Pancreas (tissue), 10 donors: ENCODE measurements at regions not wholly inside any gene's neighbourhood (a gene's known extent, or its start where the extent isn't known, plus 50 kb on each side); places are given as distances from the start of the nearest gene placed in this dataset.

ENCODE experiments used
- ATAC-seq, 4 donors: fragments of 200-7000 bp; cut with Tn5 transposase; one replicate each; pipeline versions ENCODE4 v1.8.0 to v1.9.1; 2020; ENCODE audit warnings: mild to moderate bottlenecking in 4 of 4, moderate library complexity in 4 of 4
- DNase-seq, 6 donors: peaks; one replicate each; pipeline ENCODE4 v3.0.0-alpha.2; 2020
- FAIRE-seq: peaks from 2 replicates; lab custom pipeline; 2012; peaks lifted over from hg19 to GRCh38; lab: Jason Lieb, UNC
- H3K27ac ChIP-seq, 4 donors: fragments of 200-600 bp; sonication (generic); 1 replicate in 3 of 4; 2 replicates in 1 of 4; pipeline versions ENCODE4 v1.5.0 to v1.8.0; 2020
- H3K27me3 ChIP-seq, 4 donors: fragments of 200-600 bp; one replicate each; pipeline ENCODE4 v1.8.0; 2021
- H3K36me3 ChIP-seq, 3 donors: fragments of 200-600 bp; sonication (generic) in 1 of 3; one replicate each; pipeline versions ENCODE4 v1.5.0 to v1.8.0; 2020 to 2021
- H3K4me1 ChIP-seq, 3 donors: fragments of 200-600 bp; one replicate each; pipeline ENCODE4 v1.8.0; 2021
- H3K4me3 ChIP-seq, 4 donors: fragments of 200-600 bp; sonication (generic) in 2 of 4; one replicate each; pipeline versions ENCODE4 v1.5.0 to v1.8.0; 2020 to 2021
- H3K9me3 ChIP-seq, 4 donors: fragments of 200-600 bp; one replicate each; pipeline ENCODE4 v1.8.0; 2021
- CTCF ChIP-seq, 4 donors: fragments of 200-600 bp; sonication (generic) in 3 of 4; IDR thresholded peaks; one replicate each; pipeline versions ENCODE4 v1.5.0 to v1.8.0; 2021; ENCODE audit warnings: antibody characterized with exemption in 4 of 4
- WGBS, 2 donors: extraction: QIAGEN DNeasy Blood & Tissue Kit; methylation state at CpG; one replicate each; pipeline ENCODE4 v1.1.7; 2013; 5-methylcytosine and 5-hydroxymethylcytosine counted together
- intact Hi-C, 3 donors: fragments of 100-400 bp; cut with DNase I; formaldehyde crosslinking; loops; one replicate each; pipeline versions ENCODE4 v1.11.1 to v1.14.2; 2022
- donor health status: healthy with polysubstance abuse.
- donor health status: DM: no; HTN: no; CAD: no; lungs with moderate emphysema.
- donor health status: DM: no; HTN: no; CAD: no.
- donor health status: control.
- donor health status: control.
- donor health status: Bipolar disorder and iron deficiency.
- donor health status: DM: yes; HTN: yes; CAD: no.
- donor health status: DM: no; HTN: no; CAD: no.
- donor health status: DM: no; HTN: no; CAD: no.
- donor health status: DM: yes; HTN: yes; CAD: no.

GRCh38 chr17:31692632-31693031 is 166.4 kb downstream of the COPRS start:
- Histone ChIP-seq H3K9me3 (no peaks in the 10 kb centered on the region), H3K27ac (no peak overlapping the region), H3K4me3 (no peak overlapping the region), H3K4me1 (peaks cover 0 to 3% (median 0%) of the 10 kb centered on the region in 3 donors), H3K27me3 (no peaks in the 10 kb centered on the region), H3K36me3 (no peaks in the 10 kb centered on the region)
- DNase-seq (no peak), ATAC-seq (no peak), FAIRE-seq (no peak)
- 53 to 58% methylated on average over 7 of the region's 7 CpGs for WGBS, 2 donors
- intact Hi-C loops: no loop called here
- no peak for TF ChIP-seq CTCF (IDR thresholded peaks at IDR 0.05)

- DNase-seq (no peak), FAIRE-seq (no peak), ATAC-seq (no peak)
- H3K27me3 ChIP-seq: no peaks in the 10 kb centered on the region
- intact Hi-C loops: no loop called here
- peaks cover 0 to 3% (median 0%) of the 10 kb centered on the region in 3 donors for H3K4me1 ChIP-seq
- H3K36me3 ChIP-seq: no peaks in the 10 kb centered on the region
- no peaks in the 10 kb centered on the region for H3K9me3 ChIP-seq
- WGBS, 2 donors: 69 to 75% methylated on average over 8 of the region's 8 CpGs
- no peak overlapping the region for H3K27ac ChIP-seq
- TF ChIP-seq CTCF (IDR thresholded peaks at IDR 0.05): no peak
- H3K4me3 ChIP-seq: no peak overlapping the region
Observed at GRCh38 chr17:31692027-31692426, 167.0 kb downstream of the COPRS start.

- no peak for DNase-seq
- Histone ChIP-seq H3K27ac (no peak overlapping the region), H3K36me3 (no peaks in the 10 kb centered on the region), H3K4me3 (no peak overlapping the region), H3K4me1 (peaks cover 0 to under 1% (median 0%) of the 10 kb centered on the region in 3 donors), H3K9me3 (no peaks in the 10 kb centered on the region), H3K27me3 (no peaks in the 10 kb centered on the region)
- TF ChIP-seq CTCF (IDR thresholded peaks at IDR 0.05): no peak
- FAIRE-seq: no peak
- intact Hi-C loops: no loop called here
- 81 to 84% methylated on average over 9 of the region's 9 CpGs for WGBS, 2 donors
- no peak for ATAC-seq
Observed at GRCh38 chr17:31691251-31691905, 167.7 kb downstream of the COPRS start.

- no peak for TF ChIP-seq CTCF (IDR thresholded peaks at IDR 0.05)
- no peaks in the 10 kb centered on the region for H3K27me3 ChIP-seq
- no peaks in the 10 kb centered on the region for H3K36me3 ChIP-seq
- FAIRE-seq (no peak), ATAC-seq (no peak), DNase-seq (no peak)
- intact Hi-C loops: no loop called here
- no peak overlapping the region for H3K4me3 ChIP-seq
- no peak overlapping the region for H3K27ac ChIP-seq
- 90 to 95% methylated on average over 3 of the region's 3 CpGs for WGBS, 2 donors
- H3K9me3 ChIP-seq: no peaks in the 10 kb centered on the region
- H3K4me1 ChIP-seq: no peaks in the 10 kb centered on the region
Observed at GRCh38 chr17:31690151-31690551, 168.9 kb downstream of the COPRS start.

- FAIRE-seq (no peak), ATAC-seq (no peak), DNase-seq (no peak)
- H3K36me3 ChIP-seq: no peaks in the 10 kb centered on the region
- TF ChIP-seq CTCF (IDR thresholded peaks at IDR 0.05): no peak
- WGBS, 2 donors: 75 to 78% methylated on average over 1 of the region's 1 CpG
- H3K9me3 ChIP-seq: no peaks in the 10 kb centered on the region
- intact Hi-C loops: no loop called here
- no peak overlapping the region for H3K27ac ChIP-seq
- no peaks in the 10 kb centered on the region for H3K4me1 ChIP-seq
- H3K4me3 ChIP-seq: no peak overlapping the region
- H3K27me3 ChIP-seq: no peaks in the 10 kb centered on the region
Observed at GRCh38 chr17:31688701-31689100, 170.3 kb downstream of the COPRS start.
